GM19397 (cell line): ENCODE measurements at regions not wholly inside any gene's neighbourhood (a gene's known extent, or its start where the extent isn't known, plus 50 kb on each side); places are given as distances from the start of the nearest gene placed in this dataset.
"Not testable (repeated sequence)": the region's sequence is repeated elsewhere in the genome, so short reads cannot be mapped to it uniquely, and the experiment has no call there.

Experiments
- ATAC-seq: cut with Tn5 transposase; IDR thresholded peaks from one replicate; pipeline ENCODE4 v1.9.1; 2021; ENCODE audit warnings: mild to moderate bottlenecking, moderate library complexity; ENCODE audit not compliant: unreplicated experiment

GRCh38 chr2:17373041-17373440 lies 145.2 kb downstream of the RAD51AP2 start:
- ATAC-seq = no peak

DNA sequence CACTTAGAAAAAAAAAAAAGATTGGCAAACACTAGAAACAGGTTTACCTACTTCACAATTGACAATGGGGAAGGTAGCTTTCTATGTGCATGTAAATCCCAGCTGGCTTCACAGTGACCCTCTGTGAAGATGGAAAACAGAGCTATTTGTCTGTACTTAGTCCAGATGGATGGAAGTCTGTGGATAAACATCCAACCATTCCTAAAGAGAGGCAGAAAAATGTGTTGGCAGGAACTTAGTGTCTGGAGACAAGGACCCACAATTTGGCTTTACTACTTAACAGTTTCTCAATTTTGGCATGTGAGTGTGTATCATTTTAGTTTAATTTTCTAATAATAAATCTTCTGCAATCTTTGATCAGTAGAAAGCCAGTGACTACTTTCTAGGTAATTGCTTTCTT lies 154.4 kb downstream of the RAD51AP2 start:
- no peak for ATAC-seq

GRCh38 chr2:17362956-17363355 lies 155.3 kb downstream of the RAD51AP2 start:
- no peak for ATAC-seq

GRCh38 chr2:17355608-17356329 lies 162.5 kb downstream of the RAD51AP2 start:
- ATAC-seq = peak; percentile 83

- ATAC-seq = no peak
Observed at GRCh38 chr2:17353263-17353662, 165.0 kb downstream of the RAD51AP2 start.

DNA sequence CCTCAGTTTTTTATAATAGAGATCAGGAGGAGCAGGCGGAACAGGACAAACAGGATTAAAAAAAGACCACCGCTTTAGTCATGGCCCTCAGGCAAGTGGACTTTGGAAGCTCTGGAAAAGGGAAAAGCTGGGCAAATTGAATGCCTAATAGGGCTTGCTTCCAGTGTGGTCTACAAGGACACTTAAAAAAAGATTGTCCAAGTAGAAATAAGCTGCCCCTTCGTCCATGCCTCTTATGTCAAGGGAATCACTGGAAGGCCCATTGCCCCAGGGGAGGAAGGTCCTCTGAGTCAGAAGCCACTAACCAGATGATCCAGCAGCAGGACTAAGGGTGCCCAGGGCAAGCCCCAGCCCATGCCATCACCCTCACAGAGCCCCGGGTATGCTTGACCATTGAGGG lies 175.5 kb downstream of the RAD51AP2 start:
- not testable (repeated sequence) for ATAC-seq

DNA sequence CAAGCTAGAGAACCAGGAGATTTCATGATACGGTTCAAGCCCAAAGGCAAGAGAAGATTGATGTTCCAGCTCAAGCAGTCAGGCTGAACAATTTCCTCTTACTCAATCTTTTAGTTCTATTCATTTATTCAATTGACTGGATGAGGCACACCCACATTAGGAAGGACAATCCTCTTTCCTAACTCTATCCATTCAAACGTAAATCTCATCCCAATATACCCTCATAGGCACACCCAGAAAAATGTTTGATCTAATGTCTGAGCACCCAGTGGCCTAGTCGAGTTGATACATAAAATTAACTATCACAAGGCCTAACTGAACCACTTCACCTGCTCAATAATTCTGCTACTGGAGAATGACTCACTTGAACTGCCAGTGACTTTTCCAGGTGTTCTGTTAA lies 180.7 kb downstream of the RAD51AP2 start:
- no peak for ATAC-seq

DNA sequence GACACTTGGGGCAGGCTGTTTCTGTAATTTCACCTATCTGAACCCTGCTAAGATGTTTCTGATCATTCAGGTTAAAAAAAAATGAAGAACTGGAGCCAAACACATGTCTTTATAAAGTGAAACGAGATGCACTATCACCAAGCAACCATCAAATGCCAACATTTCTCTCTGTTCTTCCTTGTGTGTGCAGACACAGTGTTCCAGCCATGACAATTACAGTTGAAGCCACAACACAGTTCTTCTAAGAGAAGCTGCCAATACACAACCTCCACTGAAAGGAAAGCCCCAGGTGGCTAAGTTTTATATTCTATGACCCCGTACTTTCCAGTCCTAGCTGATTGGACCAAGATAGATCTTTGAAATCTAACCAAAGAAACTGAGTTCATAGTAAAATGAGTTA lies 181.8 kb downstream of the RAD51AP2 start:
- ATAC-seq = no peak

DNA sequence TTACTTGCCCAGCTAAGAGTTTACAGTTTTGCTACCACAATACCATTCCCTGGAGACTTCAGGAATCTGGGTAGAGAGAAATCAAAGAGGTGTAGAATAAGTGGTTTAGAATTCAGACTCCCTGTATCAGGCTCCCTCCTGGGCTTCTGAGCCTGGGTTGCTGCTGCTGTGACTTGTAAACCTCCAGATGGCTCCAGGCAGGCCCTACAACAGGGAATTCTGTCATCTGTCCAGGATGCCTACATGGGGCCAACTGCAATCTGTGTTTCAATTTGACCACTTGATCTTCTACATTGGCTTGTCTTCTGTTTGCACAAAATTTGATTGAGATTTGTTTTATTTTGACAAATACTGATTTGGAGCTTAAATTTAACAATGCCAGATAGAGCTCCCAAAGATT lies 183.9 kb downstream of the RAD51AP2 start:
- ATAC-seq = no peak

DNA sequence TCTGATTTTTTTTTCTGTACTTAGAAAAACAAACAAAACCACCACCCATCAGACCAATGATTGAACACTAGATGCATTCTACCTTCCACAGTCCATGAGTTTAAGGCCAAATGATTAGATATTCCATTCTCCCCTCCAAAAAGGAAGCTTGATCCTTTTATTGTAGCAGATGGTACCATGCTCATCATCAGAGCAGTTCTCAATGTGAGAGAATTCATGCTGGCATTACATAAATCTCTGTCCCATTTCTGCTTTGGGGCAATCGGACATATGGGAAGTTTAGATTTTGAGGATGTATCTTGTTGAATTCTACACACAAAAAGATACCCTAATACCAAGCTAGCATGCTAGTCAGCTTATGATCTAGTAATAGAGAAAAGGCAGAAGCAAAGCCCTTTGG lies 186.6 kb downstream of the RAD51AP2 start:
- ATAC-seq = no peak

GRCh38 chr2:17328161-17328560 lies 190.1 kb downstream of the RAD51AP2 start:
- ATAC-seq = no peak

- no peak for ATAC-seq
Observed at GRCh38 chr2:17327649-17328048, 190.6 kb downstream of the RAD51AP2 start.

- no peak for ATAC-seq
Observed at GRCh38 chr2:17326717-17327116, 191.5 kb downstream of the RAD51AP2 start.

DNA sequence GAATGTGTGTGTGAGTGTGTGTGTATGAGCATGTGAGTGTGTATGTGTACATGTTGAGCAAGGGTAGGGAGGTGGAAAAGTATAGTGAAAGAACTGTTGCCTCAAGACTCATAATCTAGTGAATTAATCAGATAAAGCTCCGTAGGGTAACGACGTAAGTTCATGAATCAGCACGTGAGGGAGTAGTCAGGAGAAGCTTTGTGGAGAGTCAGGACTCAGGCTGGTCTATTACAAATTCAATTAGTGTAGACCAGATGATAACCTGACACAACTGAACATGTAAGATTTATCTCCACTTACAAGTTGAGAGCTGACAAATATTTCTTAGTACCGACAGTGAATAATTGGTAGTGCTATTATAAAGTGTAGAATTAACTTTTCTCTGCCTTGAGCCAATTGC lies 194.5 kb downstream of the RAD51AP2 start:
- ATAC-seq = no peak

GRCh38 chr2:17322461-17322860 lies 195.8 kb downstream of the RAD51AP2 start:
- ATAC-seq = no peak

GRCh38 chr2:17319090-17319489 lies 199.2 kb downstream of the RAD51AP2 start:
- no peak for ATAC-seq

- ATAC-seq = no peak
Observed at GRCh38 chr2:17318013-17318412, 200.2 kb downstream of the RAD51AP2 start.

GRCh38 chr2:17317439-17317976 lies 200.7 kb downstream of the RAD51AP2 start:
- ATAC-seq = no peak

- ATAC-seq = no peak
Observed at GRCh38 chr2:17313261-17313660, 205.0 kb downstream of the RAD51AP2 start.

GRCh38 chr2:17311771-17312511 lies 206.3 kb downstream of the RAD51AP2 start:
- ATAC-seq = no peak

DNA sequence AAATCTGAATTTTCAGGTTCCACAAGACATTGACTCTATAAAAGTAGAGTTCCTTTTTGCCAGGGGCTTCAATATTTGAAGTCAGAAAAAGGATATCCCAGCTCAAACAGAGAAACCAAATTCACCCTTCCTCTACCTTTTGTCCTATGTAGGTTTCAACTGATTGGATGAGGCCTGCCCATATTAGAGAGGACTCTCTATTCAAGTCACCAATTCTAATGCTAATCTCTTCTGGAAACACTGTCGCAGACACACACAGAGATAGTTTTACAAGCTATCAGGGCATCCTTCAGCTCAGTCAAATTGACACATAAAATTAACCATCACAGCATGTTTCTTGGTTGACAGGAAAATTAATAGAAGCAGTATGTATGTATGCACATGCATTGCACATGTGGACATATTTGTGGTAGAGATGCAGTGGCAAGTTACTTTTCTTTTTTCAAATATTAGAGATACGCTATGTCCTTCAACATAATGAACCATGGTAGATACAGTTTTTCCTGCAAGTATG lies 207.1 kb downstream of the RAD51AP2 start:
- ATAC-seq = no peak

DNA sequence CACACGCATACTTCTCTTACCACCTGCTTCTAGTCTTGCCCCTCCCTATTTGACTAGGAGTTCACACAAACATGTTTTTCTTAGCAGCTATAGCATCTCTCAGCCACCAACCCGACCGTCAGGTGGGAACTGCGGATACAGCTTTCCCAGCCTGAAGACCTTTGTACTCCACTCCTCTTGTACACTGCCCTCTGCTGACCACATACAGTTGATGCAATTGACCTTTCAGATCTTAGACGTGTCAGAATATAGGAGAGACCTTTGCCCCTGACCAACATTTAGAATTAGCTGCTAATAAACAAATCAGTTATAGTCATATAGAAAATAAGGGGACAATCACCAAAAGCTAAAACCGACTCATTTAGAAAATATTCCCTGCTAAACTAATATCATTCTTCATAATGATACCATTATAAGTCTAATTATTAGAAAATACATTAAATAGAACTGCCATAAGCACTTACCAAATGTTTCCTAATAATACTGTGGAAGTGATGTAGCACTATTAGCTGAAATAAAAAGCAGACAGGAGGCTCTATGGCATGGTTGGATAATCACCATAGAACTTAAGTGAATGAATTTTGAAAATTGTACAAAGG lies 208.4 kb downstream of the RAD51AP2 start:
- peak; percentile 78 for ATAC-seq
